ENCODE measurements at regions not wholly inside any gene's neighbourhood (a gene's known extent, or its start where the extent isn't known, plus 50 kb on each side); places are given as distances from the start of the nearest gene placed in this dataset.

- Histone ChIP-seq H3K27me3 (no peaks in the 10 kb centered on the region), H3K9me3 (no peaks in the 10 kb centered on the region), H3K4me3 (ENCODE audit: low read depth, low read length) (no peak overlapping the region), H3K36me3 (no peaks in the 10 kb centered on the region), H3K4me1 (no peaks in the 10 kb centered on the region)
- TF ChIP-seq CTCF (IDR thresholded peaks at IDR 0.05; ENCODE audit: low read depth, low read length): no peak
- DNase-seq: no peak
Measured at GRCh38 chr14:44798386-44799242, 163.1 kb downstream of the KLHL28 start.

GRCh38 chr14:44795725-44796124 lies 166.0 kb downstream of the KLHL28 start:
- no peaks in the 10 kb centered on the region for H3K9me3 ChIP-seq
- no peaks in the 10 kb centered on the region for H3K4me1 ChIP-seq
- DNase-seq: no peak
- H3K27me3 ChIP-seq: no peaks in the 10 kb centered on the region
- H3K4me3 ChIP-seq (ENCODE audit: low read depth, low read length): no peak overlapping the region
- no peak for TF ChIP-seq CTCF (IDR thresholded peaks at IDR 0.05; ENCODE audit: low read depth, low read length)
- H3K36me3 ChIP-seq: no peaks in the 10 kb centered on the region

GRCh38 chr14:44791730-44792129 lies 170.0 kb downstream of the KLHL28 start:
- H3K4me1 ChIP-seq: no peaks in the 10 kb centered on the region
- no peak for DNase-seq
- H3K4me3 ChIP-seq (ENCODE audit: low read depth, low read length): no peak overlapping the region
- TF ChIP-seq CTCF (IDR thresholded peaks at IDR 0.05; ENCODE audit: low read depth, low read length): no peak
- no peaks in the 10 kb centered on the region for H3K36me3 ChIP-seq
- H3K9me3 ChIP-seq: no peaks in the 10 kb centered on the region
- no peaks in the 10 kb centered on the region for H3K27me3 ChIP-seq

- no peak overlapping the region for H3K4me3 ChIP-seq (ENCODE audit: low read depth, low read length)
- H3K36me3 ChIP-seq: no peaks in the 10 kb centered on the region
- H3K9me3 ChIP-seq: no peaks in the 10 kb centered on the region
- H3K4me1 ChIP-seq: no peaks in the 10 kb centered on the region
- TF ChIP-seq CTCF (IDR thresholded peaks at IDR 0.05; ENCODE audit: low read depth, low read length): no peak
- no peak for DNase-seq
- H3K27me3 ChIP-seq: no peaks in the 10 kb centered on the region
Measured at GRCh38 chr14:44788612-44789011, 173.1 kb downstream of the KLHL28 start.

- H3K36me3 ChIP-seq: no peaks in the 10 kb centered on the region
- no peaks in the 10 kb centered on the region for H3K9me3 ChIP-seq
- H3K4me1 ChIP-seq: no peaks in the 10 kb centered on the region
- DNase-seq: no peak
- no peak overlapping the region for H3K4me3 ChIP-seq (ENCODE audit: low read depth, low read length)
- no peak for TF ChIP-seq CTCF (IDR thresholded peaks at IDR 0.05; ENCODE audit: low read depth, low read length)
- no peaks in the 10 kb centered on the region for H3K27me3 ChIP-seq
Measured at GRCh38 chr14:44785096-44785495, 176.7 kb downstream of the KLHL28 start.

- no peak for TF ChIP-seq CTCF (IDR thresholded peaks at IDR 0.05; ENCODE audit: low read depth, low read length)
- Histone ChIP-seq H3K36me3 (no peaks in the 10 kb centered on the region), H3K9me3 (no peaks in the 10 kb centered on the region), H3K4me1 (no peaks in the 10 kb centered on the region), H3K4me3 (ENCODE audit: low read depth, low read length) (no peak overlapping the region), H3K27me3 (no peaks in the 10 kb centered on the region)
- DNase-seq: no peak
Measured at GRCh38 chr14:44783901-44784300, 177.8 kb downstream of the KLHL28 start.
